CD4-positive, alpha-beta T cell (primary cell): ENCODE measurements at regions not wholly inside any gene's neighbourhood (a gene's known extent, or its start where the extent isn't known, plus 50 kb on each side); places are given as distances from the start of the nearest gene placed in this dataset.

Experiments
- ATAC-seq: fragments of 200-7000 bp; cut with Tn5 transposase; one replicate; pipeline ENCODE4 v1.10.0; 2022; ENCODE audit warnings: mild to moderate bottlenecking; ENCODE audit not compliant: poor library complexity
- CTCF ChIA-PET: fragments of 350-600 bp; sonication (Branson Sonifier 250); formaldehyde crosslinking; loops from one replicate; lab custom pipeline; 2021; ENCODE audit warnings: antibody characterized with exemption, inconsistent platforms; lab: Charles Lee
- POLR2A ChIA-PET: fragments of 350-600 bp; sonication (Branson Sonifier 250); formaldehyde crosslinking; loops from one replicate; lab custom pipeline; 2021; ENCODE audit warnings: antibody characterized with exemption, inconsistent platforms; lab: Charles Lee
- DNase-seq, 14 experiments: peaks; one replicate each; pipeline ENCODE4 v3.0.0-alpha.2; 2013 to 2020; ENCODE audit warnings: mixed read lengths in 2 of 14
- H3K27ac ChIP-seq, 2 donors: one replicate each; pipeline versions ENCODE4 v1.5.1 to v1.7.0; 2013; ENCODE audit warnings: low read length in 2 of 2, low read depth in 1 of 2, mild to moderate bottlenecking in 1 of 2
- H3K27me3 ChIP-seq, 2 experiments: 1 replicate in 1 of 2; 2 replicates in 1 of 2; pipeline versions ENCODE4 v1.6.1 to v1.7.0; 2013; ENCODE audit warnings: low read length in 2 of 2, control low read depth in 1 of 2, mild to moderate bottlenecking in 1 of 2, moderate library complexity in 1 of 2; ENCODE audit not compliant: insufficient read depth in 2 of 2, control insufficient read depth in 1 of 2
- H3K36me3 ChIP-seq: one replicate; pipeline ENCODE4 v1.6.1; 2013; ENCODE audit warnings: low read length, control low read depth; ENCODE audit not compliant: insufficient read depth
- H3K4me1 ChIP-seq: one replicate; pipeline ENCODE4 v1.6.1; 2013; ENCODE audit warnings: low read length, control low read depth; ENCODE audit not compliant: insufficient read depth
- H3K4me3 ChIP-seq: one replicate; pipeline ENCODE4 v1.5.1; 2013; ENCODE audit warnings: mild to moderate bottlenecking, low read length, moderate library complexity
- H3K9me3 ChIP-seq, 2 experiments: 1 replicate in 1 of 2; 2 replicates in 1 of 2; pipeline versions ENCODE4 v1.6.1 to v1.7.0; 2013; ENCODE audit warnings: low read length in 2 of 2, mild to moderate bottlenecking in 2 of 2, control low read depth in 1 of 2, moderate library complexity in 1 of 2; ENCODE audit not compliant: control insufficient read depth in 1 of 2, insufficient read depth in 1 of 2
- H3K27ac Mint-ChIP-seq: one replicate; pipeline ENCODE4 v1.8.0; 2020; ENCODE audit warnings: mixed read lengths
- H3K27me3 Mint-ChIP-seq: one replicate; pipeline ENCODE4 v1.8.0; 2021; ENCODE audit warnings: mixed read lengths
- H3K36me3 Mint-ChIP-seq: one replicate; pipeline ENCODE4 v1.8.0; 2021; ENCODE audit warnings: low read depth, mixed read lengths
- H3K4me1 Mint-ChIP-seq: one replicate; pipeline ENCODE4 v1.8.0; 2021; ENCODE audit warnings: low read depth, mixed read lengths
- H3K4me3 Mint-ChIP-seq: one replicate; pipeline ENCODE4 v1.8.0; 2020; ENCODE audit warnings: mild to moderate bottlenecking, mixed read lengths
- H3K9me3 Mint-ChIP-seq: one replicate; pipeline ENCODE4 v1.8.0; 2020; ENCODE audit warnings: mixed read lengths
- intact Hi-C, 2 experiments: fragments of 100-400 bp; cut with DNase I in 1 of 2; cut with micrococcal nuclease in 1 of 2; formaldehyde crosslinking; loops; one replicate each; pipeline versions ENCODE4 v1.15.1 to v1.9.0; 2023 to 2025; cut with DNase I, micrococcal nuclease
- TF ChIP-seq, protein P1 (sequence below): fragments of 200-600 bp; IDR thresholded peaks from one replicate; pipeline ENCODE4 v1.8.0; 2022; ENCODE audit warnings: antibody characterized with exemption, mild to moderate bottlenecking

DNA sequence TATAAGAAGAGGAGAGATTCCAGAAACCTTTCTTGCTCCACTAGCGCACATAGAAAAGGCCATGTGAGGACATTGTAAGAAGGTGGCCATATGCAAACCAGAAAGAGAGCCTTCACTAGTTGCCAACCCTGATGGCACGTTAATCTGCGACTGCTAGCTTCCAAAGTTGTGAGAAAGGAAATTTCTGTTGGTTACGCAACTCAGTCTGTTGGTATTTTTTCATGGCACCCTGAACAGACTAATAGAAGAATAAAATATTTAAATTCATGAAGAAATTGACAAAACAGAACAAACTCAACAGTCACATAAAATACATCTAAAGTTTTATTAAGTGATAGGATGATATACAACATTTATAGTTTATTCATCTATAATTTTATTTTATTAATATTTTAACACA lies 625.9 kb upstream of the NRXN1 start:
- Histone ChIP-seq H3K36me3 (no peaks in the 10 kb centered on the region), H3K27ac (no peak overlapping the region), H3K4me3 (no peak overlapping the region), H3K9me3 (no peaks in the 10 kb centered on the region), H3K27me3 (no peaks in the 10 kb centered on the region), H3K4me1 (no peaks in the 10 kb centered on the region)
- TF ChIP-seq, protein P1, sequence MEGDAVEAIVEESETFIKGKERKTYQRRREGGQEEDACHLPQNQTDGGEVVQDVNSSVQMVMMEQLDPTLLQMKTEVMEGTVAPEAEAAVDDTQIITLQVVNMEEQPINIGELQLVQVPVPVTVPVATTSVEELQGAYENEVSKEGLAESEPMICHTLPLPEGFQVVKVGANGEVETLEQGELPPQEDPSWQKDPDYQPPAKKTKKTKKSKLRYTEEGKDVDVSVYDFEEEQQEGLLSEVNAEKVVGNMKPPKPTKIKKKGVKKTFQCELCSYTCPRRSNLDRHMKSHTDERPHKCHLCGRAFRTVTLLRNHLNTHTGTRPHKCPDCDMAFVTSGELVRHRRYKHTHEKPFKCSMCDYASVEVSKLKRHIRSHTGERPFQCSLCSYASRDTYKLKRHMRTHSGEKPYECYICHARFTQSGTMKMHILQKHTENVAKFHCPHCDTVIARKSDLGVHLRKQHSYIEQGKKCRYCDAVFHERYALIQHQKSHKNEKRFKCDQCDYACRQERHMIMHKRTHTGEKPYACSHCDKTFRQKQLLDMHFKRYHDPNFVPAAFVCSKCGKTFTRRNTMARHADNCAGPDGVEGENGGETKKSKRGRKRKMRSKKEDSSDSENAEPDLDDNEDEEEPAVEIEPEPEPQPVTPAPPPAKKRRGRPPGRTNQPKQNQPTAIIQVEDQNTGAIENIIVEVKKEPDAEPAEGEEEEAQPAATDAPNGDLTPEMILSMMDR: no peak
- no peak for DNase-seq
- Mint-ChIP-seq H3K9me3 (peaks cover 12% of the 10 kb centered on the region), H3K4me1 (no peaks in the 10 kb centered on the region), H3K27me3 (no peaks in the 10 kb centered on the region), H3K27ac (no peak overlapping the region), H3K4me3 (no peak overlapping the region), H3K36me3 (no peaks in the 10 kb centered on the region)
- ChIA-PET POLR2A (no interaction called here), CTCF (no interaction called here)
- ATAC-seq: no peak
- intact Hi-C loops: no loop called here

GRCh38 chr2:51650769-51651168 lies 618.8 kb upstream of the NRXN1 start:
- H3K4me1 Mint-ChIP-seq: no peaks in the 10 kb centered on the region
- Histone ChIP-seq H3K36me3 (no peaks in the 10 kb centered on the region), H3K27ac (no peak overlapping the region), H3K4me1 (no peaks in the 10 kb centered on the region), H3K9me3 (no peaks in the 10 kb centered on the region), H3K4me3 (no peak overlapping the region), H3K27me3 (no peaks in the 10 kb centered on the region)
- no peak for ATAC-seq
- ChIA-PET CTCF (no interaction called here), POLR2A (no interaction called here)
- no peaks in the 10 kb centered on the region for H3K27me3 Mint-ChIP-seq
- peaks cover 4% of the 10 kb centered on the region for H3K9me3 Mint-ChIP-seq
- intact Hi-C loops: no loop called here
- no peak overlapping the region for H3K27ac Mint-ChIP-seq
- no peaks in the 10 kb centered on the region for H3K36me3 Mint-ChIP-seq
- TF ChIP-seq, protein P1: no peak
- no peak for DNase-seq
- no peak overlapping the region for H3K4me3 Mint-ChIP-seq

- H3K9me3 Mint-ChIP-seq: peaks cover 10% of the 10 kb centered on the region
- ATAC-seq (no peak), DNase-seq (no peak)
- no peaks in the 10 kb centered on the region for H3K4me1 ChIP-seq
- no peak overlapping the region for H3K4me3 ChIP-seq
- H3K4me1 Mint-ChIP-seq: no peaks in the 10 kb centered on the region
- TF ChIP-seq, protein P1: no peak
- no peaks in the 10 kb centered on the region for H3K36me3 Mint-ChIP-seq
- POLR2A ChIA-PET: no interaction called here
- no peak overlapping the region for H3K27ac ChIP-seq
- no peak overlapping the region for H3K27ac Mint-ChIP-seq
- H3K27me3 Mint-ChIP-seq: no peaks in the 10 kb centered on the region
- H3K36me3 ChIP-seq: no peaks in the 10 kb centered on the region
- no peaks in the 10 kb centered on the region for H3K27me3 ChIP-seq
- H3K4me3 Mint-ChIP-seq: no peak overlapping the region
- intact Hi-C loops: no loop called here
- H3K9me3 ChIP-seq: no peaks in the 10 kb centered on the region
- CTCF ChIA-PET: no interaction called here
These were observed 617.4 kb upstream of the NRXN1 start for GRCh38 chr2:51649366-51649765.
